C4-2B (cell line): ENCODE measurements at regions not wholly inside any gene's neighbourhood (a gene's known extent, or its start where the extent isn't known, plus 50 kb on each side); places are given as distances from the start of the nearest gene placed in this dataset.

Experiments used
- H3K27ac ChIP-seq: fragments of 450-650 bp; 2 replicates; pipeline ENCODE4 v1.5.1; 2017
- ZFX ChIP-seq: fragments of 450-650 bp; IDR thresholded peaks from 2 replicates; pipeline ENCODE4 v1.6.1; 2017
- TF ChIP-seq, protein P1 (sequence below): fragments of 450-650 bp; conservative IDR thresholded peaks from 2 replicates; pipeline ENCODE4 v1.5.1; 2017; ENCODE audit warnings: mild to moderate bottlenecking

DNA sequence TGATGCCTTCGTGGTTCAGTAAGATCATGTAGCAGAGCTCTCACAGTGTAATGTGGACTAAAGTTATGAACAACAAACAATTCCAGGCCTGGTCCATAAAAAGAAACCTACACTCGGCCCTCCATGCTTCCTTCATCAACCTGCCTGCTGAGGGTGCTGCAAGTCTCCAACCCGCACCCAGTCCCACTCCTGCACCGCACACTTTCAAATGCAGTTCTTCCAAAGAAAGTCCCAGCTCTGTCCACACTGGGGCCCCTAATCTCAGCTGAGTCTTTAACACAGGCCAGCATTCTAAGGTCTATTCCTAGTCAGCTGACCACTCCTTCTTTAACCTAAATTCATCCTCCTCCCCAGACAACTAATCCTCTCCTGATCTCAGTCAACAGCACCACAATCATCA, 71.5 kb upstream of the NR5A2 start:
- H3K27ac ChIP-seq: no peak overlapping the region
- TF ChIP-seq, protein P1, sequence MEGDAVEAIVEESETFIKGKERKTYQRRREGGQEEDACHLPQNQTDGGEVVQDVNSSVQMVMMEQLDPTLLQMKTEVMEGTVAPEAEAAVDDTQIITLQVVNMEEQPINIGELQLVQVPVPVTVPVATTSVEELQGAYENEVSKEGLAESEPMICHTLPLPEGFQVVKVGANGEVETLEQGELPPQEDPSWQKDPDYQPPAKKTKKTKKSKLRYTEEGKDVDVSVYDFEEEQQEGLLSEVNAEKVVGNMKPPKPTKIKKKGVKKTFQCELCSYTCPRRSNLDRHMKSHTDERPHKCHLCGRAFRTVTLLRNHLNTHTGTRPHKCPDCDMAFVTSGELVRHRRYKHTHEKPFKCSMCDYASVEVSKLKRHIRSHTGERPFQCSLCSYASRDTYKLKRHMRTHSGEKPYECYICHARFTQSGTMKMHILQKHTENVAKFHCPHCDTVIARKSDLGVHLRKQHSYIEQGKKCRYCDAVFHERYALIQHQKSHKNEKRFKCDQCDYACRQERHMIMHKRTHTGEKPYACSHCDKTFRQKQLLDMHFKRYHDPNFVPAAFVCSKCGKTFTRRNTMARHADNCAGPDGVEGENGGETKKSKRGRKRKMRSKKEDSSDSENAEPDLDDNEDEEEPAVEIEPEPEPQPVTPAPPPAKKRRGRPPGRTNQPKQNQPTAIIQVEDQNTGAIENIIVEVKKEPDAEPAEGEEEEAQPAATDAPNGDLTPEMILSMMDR: no peak
- no peak for TF ChIP-seq ZFX

DNA sequence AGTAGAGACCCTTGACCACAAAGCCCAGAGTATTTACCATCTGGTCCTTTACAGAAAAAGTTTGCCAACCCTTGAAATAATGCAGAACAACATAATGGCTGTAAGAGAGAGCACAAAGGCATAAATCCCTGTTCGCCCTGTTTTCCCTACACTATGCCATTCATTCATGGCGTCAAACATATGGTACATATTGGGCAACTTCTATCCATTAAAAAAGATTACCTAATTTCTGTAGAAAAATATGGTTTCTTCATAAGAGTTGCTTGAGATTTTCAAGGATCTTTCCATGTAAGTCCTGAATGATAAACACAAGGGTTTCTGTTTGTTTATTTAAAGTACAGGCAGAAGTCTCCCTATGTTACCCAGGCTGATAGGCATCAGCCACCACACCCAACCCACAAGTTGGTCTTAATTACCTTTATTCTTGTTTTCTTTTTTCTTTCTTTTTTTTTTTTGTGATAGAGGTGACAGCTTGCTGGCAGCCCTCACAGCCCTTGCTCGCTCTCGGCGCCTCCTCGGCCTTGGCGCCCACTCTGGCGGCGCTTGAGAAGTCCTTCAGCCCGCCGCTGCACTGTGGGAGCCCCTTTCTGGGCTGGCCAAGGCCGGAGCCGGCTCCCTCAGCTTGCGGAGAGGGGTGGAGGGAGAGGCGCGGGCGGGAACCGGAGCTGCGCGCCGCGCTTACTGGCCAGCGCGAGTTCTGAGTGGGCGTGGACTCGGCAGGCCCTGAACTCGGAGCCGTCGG, 68.3 kb upstream of the NR5A2 start:
- H3K27ac ChIP-seq: no peak overlapping the region
- no peak for TF ChIP-seq ZFX
- TF ChIP-seq, protein P1: no peak

- TF ChIP-seq, protein P1: no peak
- TF ChIP-seq ZFX: no peak
- no peak overlapping the region for H3K27ac ChIP-seq
Measured at GRCh38 chr1:199959775-199960110, 67.8 kb upstream of the NR5A2 start.

DNA sequence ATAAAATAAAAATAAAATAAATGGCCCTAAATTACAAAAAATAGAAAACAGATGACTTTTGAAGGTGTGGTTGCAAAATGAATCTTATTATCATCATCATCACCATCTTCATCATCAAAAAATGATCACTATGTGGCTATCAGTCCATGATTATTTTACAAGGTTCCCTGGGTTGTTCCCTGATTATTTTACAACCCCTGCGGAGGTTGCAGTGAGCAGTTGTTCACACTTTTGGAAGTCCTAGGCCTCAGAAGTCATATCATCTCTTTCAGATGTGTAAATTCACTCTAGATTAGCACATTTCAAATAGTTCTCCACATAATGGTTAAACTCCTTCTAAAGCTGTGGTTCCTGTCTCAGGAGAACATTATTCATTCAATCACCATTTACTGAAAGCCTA, 57.4 kb upstream of the NR5A2 start:
- H3K27ac ChIP-seq: no peak overlapping the region
- TF ChIP-seq, protein P1: no peak
- no peak for TF ChIP-seq ZFX

DNA sequence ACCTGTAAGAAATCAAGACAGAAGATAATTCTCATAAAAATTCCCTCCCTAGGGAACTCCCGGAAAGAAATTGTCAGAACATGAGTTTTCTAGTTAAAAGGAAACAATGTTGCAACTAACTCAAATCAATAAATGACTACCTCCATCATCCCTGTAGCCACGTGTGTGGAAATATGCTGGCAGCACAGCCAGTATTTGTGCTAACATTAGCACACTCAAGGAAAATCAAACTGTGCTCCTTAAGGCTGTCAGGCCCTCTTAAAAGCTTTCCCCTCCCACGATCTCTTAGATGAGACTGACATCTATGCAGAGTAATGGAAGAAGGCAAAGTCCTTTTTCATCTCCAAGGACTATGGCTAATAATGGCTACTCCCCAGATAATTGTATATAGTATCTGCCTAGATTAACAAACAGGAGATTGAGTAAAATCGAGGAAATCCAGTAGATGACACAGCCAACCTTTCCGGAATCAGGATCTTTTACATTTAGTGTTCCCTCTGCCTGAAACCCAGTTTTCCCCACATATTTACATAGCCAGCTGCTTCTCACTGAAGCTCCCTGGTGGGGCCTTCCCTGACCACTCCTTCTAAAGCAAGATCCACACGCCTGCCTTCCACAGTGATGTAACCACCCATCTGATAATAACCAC, 50.9 kb upstream of the NR5A2 start:
- no peak overlapping the region for H3K27ac ChIP-seq
- no peak for TF ChIP-seq ZFX
- TF ChIP-seq, protein P1: no peak
